ENCODE measurements at regions not wholly inside any gene's neighbourhood (a gene's known extent, or its start where the extent isn't known, plus 50 kb on each side); places are given as distances from the start of the nearest gene placed in this dataset.
A peak's percentile ranks its signal among the peaks of the same experiment; 100 is the strongest.

DNA sequence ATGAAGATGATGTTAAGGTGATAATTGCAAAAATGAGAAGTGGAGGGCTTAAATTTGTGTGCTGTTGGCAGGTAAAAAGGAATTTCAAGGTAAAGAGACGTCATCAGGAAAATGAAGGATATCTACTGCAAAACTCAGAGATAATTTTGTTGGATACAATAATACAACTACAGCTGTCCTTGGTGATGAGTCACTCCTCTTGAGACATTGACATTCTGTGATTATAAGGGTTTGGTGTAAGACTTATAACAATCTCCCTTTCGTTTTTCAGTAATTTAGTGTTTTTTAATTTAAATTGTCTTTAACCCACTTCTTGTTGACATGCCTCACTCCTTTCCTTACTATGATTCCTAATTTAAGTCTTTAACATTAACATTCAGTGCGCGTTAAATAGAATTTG lies 1074.1 kb upstream of the SLIT2 start:
- intact Hi-C loops (cut with micrococcal nuclease; ENCODE audit: unreplicated experiment), result no loop called here
- Histone ChIP-seq H3K9ac (ENCODE audit: insufficient read depth, low read depth, low read length) (no peak overlapping the region), H3K27ac (ENCODE audit: extremely low read length, insufficient read depth, low read length) (no peak overlapping the region), H4K20me1 (ENCODE audit: insufficient read depth, low read length) (no peaks in the 10 kb centered on the region), H3K4me1 (ENCODE audit: insufficient read depth, low read length) (no peaks in the 10 kb centered on the region), H3K79me2 (ENCODE audit: insufficient read depth, low read length) (no peaks in the 10 kb centered on the region), H3K4me3 (replicated peaks in 1 of 3; ENCODE audit: insufficient read depth in 1 of 3, low read depth in 2 of 3, low read length in 3 of 3) (no peak overlapping the region), H2AFZ (ENCODE audit: low read length) (no peak overlapping the region), H3K36me3 (replicated peaks in 1 of 2; ENCODE audit: control insufficient read depth in 1 of 2, insufficient read depth in 2 of 2, low read length in 2 of 2) (no peaks in the 10 kb centered on the region), H3K27me3 (ENCODE audit: control insufficient read depth in 1 of 2, insufficient read depth in 2 of 2, low read length in 2 of 2) (no peaks in the 10 kb centered on the region), H3K9me3 (ENCODE audit: low read length) (peaks cover 76% of the 10 kb centered on the region), H3K4me2 (ENCODE audit: low read depth, low read length) (no peak overlapping the region)
- TF ChIP-seq CREB1 (IDR thresholded peaks at IDR 0.05), result peak; percentile 33; the same call in 1 of the 2 replicates
- TF ChIP-seq CREB1 (CRISPR knock-in tag; IDR thresholded peaks at IDR 0.05), result no peak
- no peak for TF ChIP-seq CC2D1A (CRISPR knock-in tag; IDR thresholded peaks at IDR 0.05)
- ATAC-seq, result no peak
- ChIA-PET POLR2A (no interaction called here), CTCF (ENCODE audit: low intra/inter-chr PET ratio, low total read pairs) (no interaction called here)
- WGBS (ENCODE audit: low lambda C conversion rate), result 29% methylated on average over 4 of the region's 4 CpGs
- no TSS peak for BruUV-seq (replicated peaks)
- DNase-seq (ENCODE audit: low spot score), result no peak
- in situ Hi-C loops (cut with HindIII; ENCODE audit: extremely low pct_ligation_motif_present, low pct_unique_long_range_greater_than_20kb), result no loop called here
- FAIRE-seq, result no peak

DNA sequence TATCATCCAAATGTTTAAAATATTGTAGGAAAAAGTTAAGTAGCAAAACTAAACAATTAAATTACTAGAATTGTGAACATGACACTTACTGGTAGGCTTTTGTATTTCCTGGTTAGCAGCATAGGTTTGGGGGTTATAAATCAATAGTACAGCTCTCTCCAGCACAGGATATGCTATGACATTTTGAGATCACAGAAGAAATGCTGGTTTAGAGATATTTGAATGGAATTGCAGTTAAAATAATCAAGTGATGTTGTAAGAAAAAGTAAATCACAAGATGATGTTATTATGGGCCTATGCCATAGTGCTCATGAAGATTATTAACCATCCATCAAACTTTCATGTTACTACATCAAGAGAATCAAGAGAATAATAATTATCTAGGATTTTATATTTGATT lies 1079.9 kb upstream of the SLIT2 start:
- FAIRE-seq (no peak), DNase-seq (ENCODE audit: low spot score) (no peak), ATAC-seq (no peak)
- no peaks in the 10 kb centered on the region for H3K36me3 ChIP-seq (replicated peaks in 1 of 2; ENCODE audit: control insufficient read depth in 1 of 2, insufficient read depth in 2 of 2, low read length in 2 of 2)
- H3K4me3 ChIP-seq (replicated peaks in 1 of 3; ENCODE audit: insufficient read depth in 1 of 3, low read depth in 2 of 3, low read length in 3 of 3), result no peak overlapping the region
- no peak overlapping the region for H2AFZ ChIP-seq (ENCODE audit: low read length)
- BruUV-seq (replicated peaks), result no TSS peak
- no peak overlapping the region for H3K9ac ChIP-seq (ENCODE audit: insufficient read depth, low read depth, low read length)
- TF ChIP-seq ZNF441 (CRISPR knock-in tag; IDR thresholded peaks at IDR 0.05; ENCODE audit: borderline replicate concordance), result no peak
- no peak for TF ChIP-seq CHCHD3 (CRISPR knock-in tag; IDR thresholded peaks at IDR 0.05)
- TF ChIP-seq ZNF260 (CRISPR knock-in tag; IDR thresholded peaks at IDR 0.05; ENCODE audit: borderline replicate concordance, low read depth), result no peak
- TF ChIP-seq ZNF510 (CRISPR knock-in tag; IDR thresholded peaks at IDR 0.05; ENCODE audit: low read depth), result no peak
- TF ChIP-seq ASH2L (IDR thresholded peaks at IDR 0.05; ENCODE audit: insufficient read length, low read depth, low read length), result no peak
- TF ChIP-seq, protein P1, sequence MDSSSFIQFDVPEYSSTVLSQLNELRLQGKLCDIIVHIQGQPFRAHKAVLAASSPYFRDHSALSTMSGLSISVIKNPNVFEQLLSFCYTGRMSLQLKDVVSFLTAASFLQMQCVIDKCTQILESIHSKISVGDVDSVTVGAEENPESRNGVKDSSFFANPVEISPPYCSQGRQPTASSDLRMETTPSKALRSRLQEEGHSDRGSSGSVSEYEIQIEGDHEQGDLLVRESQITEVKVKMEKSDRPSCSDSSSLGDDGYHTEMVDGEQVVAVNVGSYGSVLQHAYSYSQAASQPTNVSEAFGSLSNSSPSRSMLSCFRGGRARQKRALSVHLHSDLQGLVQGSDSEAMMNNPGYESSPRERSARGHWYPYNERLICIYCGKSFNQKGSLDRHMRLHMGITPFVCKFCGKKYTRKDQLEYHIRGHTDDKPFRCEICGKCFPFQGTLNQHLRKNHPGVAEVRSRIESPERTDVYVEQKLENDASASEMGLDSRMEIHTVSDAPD (CRISPR knock-in tag; IDR thresholded peaks at IDR 0.05), result no peak
- no peak for TF ChIP-seq ZNF766 (CRISPR knock-in tag; IDR thresholded peaks at IDR 0.05; ENCODE audit: borderline replicate concordance)
- TF ChIP-seq ZFP36L1 (CRISPR knock-in tag; IDR thresholded peaks at IDR 0.05), result no peak
- TF ChIP-seq ZNF761 (CRISPR knock-in tag; conservative IDR thresholded peaks at IDR 0.05), result no peak
- no peak for TF ChIP-seq ZBTB1 (CRISPR knock-in tag; IDR thresholded peaks at IDR 0.05; ENCODE audit: borderline replicate concordance)
- TF ChIP-seq BATF2 (CRISPR knock-in tag; IDR thresholded peaks at IDR 0.05), result no peak
- no peak for TF ChIP-seq ZFX (CRISPR knock-in tag; IDR thresholded peaks at IDR 0.05; ENCODE audit: low read depth)
- no peak for TF ChIP-seq TMF1 (CRISPR knock-in tag; IDR thresholded peaks at IDR 0.05; ENCODE audit: low read depth)
- POLR2A ChIA-PET, result no interaction called here
- H3K9me3 ChIP-seq (ENCODE audit: low read length), result peaks cover 75% of the 10 kb centered on the region
- no peak overlapping the region for H3K27ac ChIP-seq (ENCODE audit: extremely low read length, insufficient read depth, low read length)
- no peaks in the 10 kb centered on the region for H3K27me3 ChIP-seq (ENCODE audit: control insufficient read depth in 1 of 2, insufficient read depth in 2 of 2, low read length in 2 of 2)
- no peaks in the 10 kb centered on the region for H3K4me1 ChIP-seq (ENCODE audit: insufficient read depth, low read length)
- CTCF ChIA-PET (ENCODE audit: low intra/inter-chr PET ratio, low total read pairs), result no interaction called here
- intact Hi-C loops (cut with micrococcal nuclease; ENCODE audit: unreplicated experiment), result no loop called here
- H3K79me2 ChIP-seq (ENCODE audit: insufficient read depth, low read length), result no peaks in the 10 kb centered on the region
- in situ Hi-C loops (cut with HindIII; ENCODE audit: extremely low pct_ligation_motif_present, low pct_unique_long_range_greater_than_20kb), result no loop called here
- no peak overlapping the region for H3K4me2 ChIP-seq (ENCODE audit: low read depth, low read length)
- no peaks in the 10 kb centered on the region for H4K20me1 ChIP-seq (ENCODE audit: insufficient read depth, low read length)

Measured in HepG2 (cell line).